BLaER1 treated with 17β-estradiol and CSF1 and Interleukin-3, amounts not matched to agents 10 nM and 100 nM (cell line): ENCODE measurements at regions not wholly inside any gene's neighbourhood (a gene's known extent, or its start where the extent isn't known, plus 50 kb on each side); places are given as distances from the start of the nearest gene placed in this dataset.
A peak's percentile ranks its signal among the peaks of the same experiment; 100 is the strongest.
"Not testable (repeated sequence)": the region's sequence is repeated elsewhere in the genome, so short reads cannot be mapped to it uniquely, and the experiment has no call there.

Experiments
- H3K27ac ChIP-seq, 11 experiments: shearing (Covaris generic); formaldehyde crosslinking; 2 replicates each; pipeline ENCODE4 v1.8.1; 2022
- H3K27me3 ChIP-seq, 11 experiments: shearing (Covaris generic); formaldehyde crosslinking; 2 replicates each; pipeline ENCODE4 v1.8.1; 2022
- H3K36me3 ChIP-seq, 11 experiments: shearing (Covaris generic); formaldehyde crosslinking; 2 replicates each; pipeline ENCODE4 v1.8.1; 2022
- H3K4me1 ChIP-seq, 10 experiments: shearing (Covaris generic); formaldehyde crosslinking; 2 replicates each; pipeline ENCODE4 v1.8.1; 2022
- H3K4me2 ChIP-seq, 11 experiments: shearing (Covaris generic); formaldehyde crosslinking; 2 replicates each; pipeline ENCODE4 v1.8.1; 2022
- H3K4me3 ChIP-seq, 10 experiments: shearing (Covaris generic); formaldehyde crosslinking; 2 replicates each; pipeline ENCODE4 v1.8.1; 2022
- H3K9ac ChIP-seq, 11 experiments: shearing (Covaris generic); formaldehyde crosslinking; 2 replicates each; pipeline ENCODE4 v1.8.1; 2022
- H3K9me3 ChIP-seq, 11 experiments: shearing (Covaris generic); formaldehyde crosslinking; replicated peaks in 1 of 11; 2 replicates each; pipeline ENCODE4 v1.8.1; 2022
- H4K20me1 ChIP-seq, 11 experiments: shearing (Covaris generic); formaldehyde crosslinking; 2 replicates each; pipeline ENCODE4 v1.8.1; 2022
- Cebpa-rat ChIP-seq, 11 experiments: shearing (Covaris generic); IDR thresholded peaks; 2 replicates each; pipeline ENCODE4 v1.8.1; 2022

- Histone ChIP-seq H4K20me1 (no peaks in the 10 kb centered on the region), H3K4me2 (no peak overlapping the region)
These were observed 195.6 kb downstream of the LARP7 start for GRCh38 chr4:112832493-112832892.

GRCh38 chr4:112836895-112837294 lies 200.0 kb downstream of the LARP7 start:
- H3K9ac ChIP-seq: no peak overlapping the region
- H3K4me2 ChIP-seq: no peak overlapping the region
- H3K27me3 ChIP-seq: no peaks in the 10 kb centered on the region
- peaks cover 0 to 7% (median 0%) of the 10 kb centered on the region in 10 experiments; a peak in 2 of 20 replicates for H3K4me1 ChIP-seq
- no peak overlapping the region for H3K27ac ChIP-seq
- H3K9me3 ChIP-seq: peaks cover 20 to 35% (median 29%) of the 10 kb centered on the region in 11 experiments
- H3K4me3 ChIP-seq: no peak overlapping the region
- no peak for TF ChIP-seq Cebpa-rat (IDR thresholded peaks at IDR 0.05)
- no peaks in the 10 kb centered on the region for H4K20me1 ChIP-seq
- H3K36me3 ChIP-seq: peaks cover 0 to 7% (median 0%) of the 10 kb centered on the region in 11 experiments; a peak in 3 of 22 replicates

More at GRCh38 chr4:112832493-112832892, 195.6 kb downstream of the LARP7 start:
- no peak overlapping the region for H3K9ac ChIP-seq
- TF ChIP-seq Cebpa-rat (IDR thresholded peaks at IDR 0.05): no peak
- no peak overlapping the region for H3K4me3 ChIP-seq
- 0 out of 20 replicates have a peak, but pooled peaks cover 0 to under 1% (median 0%) of the 10 kb centered on the region in 10 experiments for H3K4me1 ChIP-seq
- peaks cover 37 to 54% (median 46%) of the 10 kb centered on the region in 11 experiments for H3K9me3 ChIP-seq
- H3K27me3 ChIP-seq: no peaks in the 10 kb centered on the region
- peaks cover 0 to 9% (median 0%) of the 10 kb centered on the region in 11 experiments; a peak in 4 of 22 replicates for H3K36me3 ChIP-seq
- H3K27ac ChIP-seq: no peak overlapping the region

- H4K20me1 ChIP-seq, H3K4me2 ChIP-seq, H3K9ac ChIP-seq: not testable (repeated sequence)
These were observed 201.1 kb downstream of the LARP7 start for GRCh38 chr4:112838015-112838414.

GRCh38 chr4:112840061-112840460 lies 203.1 kb downstream of the LARP7 start:
- Histone ChIP-seq H3K27ac (no peak overlapping the region), H3K4me3 (no peak overlapping the region), H3K27me3 (no peaks in the 10 kb centered on the region), H3K4me1 (peaks cover 0 to 14% (median 5%) of the 10 kb centered on the region in 10 experiments; a peak in 9 of 20 replicates), H4K20me1 (no peaks in the 10 kb centered on the region), H3K9me3 (peaks cover 20 to 35% (median 30%) of the 10 kb centered on the region in 11 experiments), H3K4me2 (no peak overlapping the region), H3K9ac (no peak overlapping the region), H3K36me3 (peaks cover 0 to 7% (median 0%) of the 10 kb centered on the region in 11 experiments; a peak in 2 of 22 replicates)
- TF ChIP-seq Cebpa-rat (IDR thresholded peaks at IDR 0.05): no peak

More at GRCh38 chr4:112838015-112838414, 201.1 kb downstream of the LARP7 start:
- not testable (repeated sequence) for H3K27ac ChIP-seq, H3K4me3 ChIP-seq, H3K27me3 ChIP-seq, H3K36me3 ChIP-seq
- peaks cover 0 to 13% (median 5%) of the 10 kb centered on the region in 10 experiments; a peak in 9 of 20 replicates for H3K4me1 ChIP-seq
- peaks cover 20 to 35% (median 30%) of the 10 kb centered on the region in 11 experiments for H3K9me3 ChIP-seq

- Histone ChIP-seq H3K27ac (no peak overlapping the region), H4K20me1 (no peaks in the 10 kb centered on the region), H3K36me3 (peaks cover 0 to 7% (median 0%) of the 10 kb centered on the region in 11 experiments; a peak in 2 of 22 replicates), H3K4me1 (peaks cover 0 to 14% (median 7%) of the 10 kb centered on the region in 10 experiments; a peak in 12 of 20 replicates), H3K9ac (no peak overlapping the region), H3K9me3 (peaks cover 20 to 35% (median 30%) of the 10 kb centered on the region in 11 experiments), H3K4me3 (no peak overlapping the region), H3K4me2 (no peak overlapping the region), H3K27me3 (no peaks in the 10 kb centered on the region)
- TF ChIP-seq Cebpa-rat (IDR thresholded peaks at IDR 0.05): no peak
These were observed 203.7 kb downstream of the LARP7 start for GRCh38 chr4:112840619-112841018.

GRCh38 chr4:112842513-112842912 lies 205.6 kb downstream of the LARP7 start:
- Histone ChIP-seq H3K9me3 (peaks cover 3 to 16% (median 11%) of the 10 kb centered on the region in 11 experiments), H3K9ac (no peak overlapping the region), H4K20me1 (no peaks in the 10 kb centered on the region), H3K36me3 (0 out of 22 replicates have a peak, but pooled peaks cover 0 to under 1% (median 0%) of the 10 kb centered on the region in 11 experiments), H3K4me3 (no peak overlapping the region), H3K27me3 (no peaks in the 10 kb centered on the region), H3K4me1 (peaks cover 5 to 16% (median 13%) of the 10 kb centered on the region in 10 experiments; a peak in 17 of 20 replicates), H3K27ac (no peak overlapping the region), H3K4me2 (peak overlapping the region in 5 of 11 experiments; percentile 6 to 34 (median 21); a peak in 5 of 22 replicates)
- no peak for TF ChIP-seq Cebpa-rat (IDR thresholded peaks at IDR 0.05)

- Histone ChIP-seq H4K20me1 (no peaks in the 10 kb centered on the region), H3K9ac (no peak overlapping the region), H3K36me3 (no peaks in the 10 kb centered on the region), H3K4me1 (peaks cover 5 to 16% (median 10%) of the 10 kb centered on the region in 10 experiments; a peak in 17 of 20 replicates), H3K4me3 (no peak overlapping the region), H3K4me2 (peak overlapping the region in 1 of 11 experiments; percentile 15; a peak in 1 of 22 replicates), H3K9me3 (peaks cover 0 to 7% (median 0%) of the 10 kb centered on the region in 11 experiments; a peak in 2 of 22 replicates), H3K27ac (no peak overlapping the region), H3K27me3 (no peaks in the 10 kb centered on the region)
- TF ChIP-seq Cebpa-rat (IDR thresholded peaks at IDR 0.05): no peak
These were observed 204.1 kb upstream of the ANK2 start for GRCh38 chr4:112845386-112845785.

- peaks cover 0 to 7% (median 0%) of the 10 kb centered on the region in 11 experiments; a peak in 2 of 22 replicates for H3K9me3 ChIP-seq
- H3K4me1 ChIP-seq: peaks cover 5 to 16% (median 9%) of the 10 kb centered on the region in 10 experiments; a peak in 17 of 20 replicates
- no peaks in the 10 kb centered on the region for H4K20me1 ChIP-seq
- H3K27me3 ChIP-seq: no peaks in the 10 kb centered on the region
- H3K4me2 ChIP-seq: no peak overlapping the region
- no peak overlapping the region for H3K4me3 ChIP-seq
- H3K27ac ChIP-seq: no peak overlapping the region
- H3K9ac ChIP-seq: no peak overlapping the region
- no peaks in the 10 kb centered on the region for H3K36me3 ChIP-seq
- no peak for TF ChIP-seq Cebpa-rat (IDR thresholded peaks at IDR 0.05)
These were observed 202.4 kb upstream of the ANK2 start for GRCh38 chr4:112847045-112847444.

GRCh38 chr4:112847781-112848180 lies 201.7 kb upstream of the ANK2 start:
- Histone ChIP-seq H3K4me1 (peaks cover 4 to 11% (median 7%) of the 10 kb centered on the region in 10 experiments; a peak in 17 of 20 replicates), H3K27me3 (no peaks in the 10 kb centered on the region), H4K20me1 (no peaks in the 10 kb centered on the region), H3K4me3 (no peak overlapping the region), H3K36me3 (no peaks in the 10 kb centered on the region), H3K9ac (no peak overlapping the region), H3K4me2 (no peak overlapping the region), H3K27ac (no peak overlapping the region), H3K9me3 (peaks cover 0 to 7% (median 0%) of the 10 kb centered on the region in 11 experiments; a peak in 2 of 22 replicates)
- TF ChIP-seq Cebpa-rat (IDR thresholded peaks at IDR 0.05): no peak
